Aorta (tissue), 5 donors: ENCODE measurements at regions not wholly inside any gene's neighbourhood (a gene's known extent, or its start where the extent isn't known, plus 50 kb on each side); places are given as distances from the start of the nearest gene placed in this dataset.

Source experiments
- ATAC-seq: fragments of 200-7000 bp; cut with Tn5 transposase; one replicate; pipeline ENCODE4 v1.9.1; 2022; ENCODE audit warnings: moderate library complexity; ENCODE audit not compliant: low FRiP score
- DNase-seq, 2 donors: peaks; one replicate each; pipeline ENCODE4 v3.0.0-alpha.2; 2020
- H3K27ac ChIP-seq, 2 donors: one replicate each; pipeline ENCODE4 v1.5.1; 2013; ENCODE audit warnings: low read length in 2 of 2, mild to moderate bottlenecking in 2 of 2, moderate library complexity in 2 of 2, control low read depth in 1 of 2, inconsistent platforms in 1 of 2, low read depth in 1 of 2
- H3K27me3 ChIP-seq, 2 donors: one replicate each; pipeline ENCODE4 v1.6.1; 2013; ENCODE audit warnings: control low read depth in 1 of 2, low read length in 1 of 2, mild to moderate bottlenecking in 1 of 2, moderate library complexity in 1 of 2; ENCODE audit not compliant: insufficient read depth in 2 of 2, control insufficient read depth in 1 of 2
- H3K36me3 ChIP-seq, 2 donors: one replicate each; pipeline ENCODE4 v1.6.1; 2013; ENCODE audit warnings: control low read depth in 1 of 2, low read length in 1 of 2, mild to moderate bottlenecking in 1 of 2; ENCODE audit not compliant: insufficient read depth in 2 of 2, control insufficient read depth in 1 of 2
- H3K4me1 ChIP-seq, 2 donors: one replicate each; pipeline ENCODE4 v1.6.1; 2013; ENCODE audit warnings: low read length in 2 of 2, control low read depth in 1 of 2, mild to moderate bottlenecking in 1 of 2, moderate library complexity in 1 of 2; ENCODE audit not compliant: insufficient read depth in 2 of 2, control insufficient read depth in 1 of 2
- H3K4me3 ChIP-seq, 2 donors: one replicate each; pipeline ENCODE4 v1.5.1; 2013; ENCODE audit warnings: low read length in 2 of 2, control low read depth in 1 of 2, mild to moderate bottlenecking in 1 of 2
- H3K9me3 ChIP-seq: one replicate; pipeline ENCODE4 v1.6.1; 2013; ENCODE audit warnings: mild to moderate bottlenecking, low read length; ENCODE audit not compliant: control insufficient read depth
- WGBS, 2 donors: extraction: QIAGEN DNeasy Blood & Tissue Kit; methylation state at CpG; one replicate each; pipeline ENCODE4 v1.1.7; 2013; 5-methylcytosine and 5-hydroxymethylcytosine counted together
- intact Hi-C, 2 donors: fragments of 100-400 bp; cut with DNase I; formaldehyde crosslinking; loops; one replicate each; pipeline versions ENCODE4 v1.14.2 to v1.15.0; 2022
- donor health status: healthy with polysubstance abuse.
- donor health status: Bipolar disorder and iron deficiency.
- donor health status: DM: no; HTN: no; CAD: no.
- donor health status: DM: no; HTN: no; CAD: no.
- donor health status: DM: yes; HTN: yes; CAD: no.

DNA sequence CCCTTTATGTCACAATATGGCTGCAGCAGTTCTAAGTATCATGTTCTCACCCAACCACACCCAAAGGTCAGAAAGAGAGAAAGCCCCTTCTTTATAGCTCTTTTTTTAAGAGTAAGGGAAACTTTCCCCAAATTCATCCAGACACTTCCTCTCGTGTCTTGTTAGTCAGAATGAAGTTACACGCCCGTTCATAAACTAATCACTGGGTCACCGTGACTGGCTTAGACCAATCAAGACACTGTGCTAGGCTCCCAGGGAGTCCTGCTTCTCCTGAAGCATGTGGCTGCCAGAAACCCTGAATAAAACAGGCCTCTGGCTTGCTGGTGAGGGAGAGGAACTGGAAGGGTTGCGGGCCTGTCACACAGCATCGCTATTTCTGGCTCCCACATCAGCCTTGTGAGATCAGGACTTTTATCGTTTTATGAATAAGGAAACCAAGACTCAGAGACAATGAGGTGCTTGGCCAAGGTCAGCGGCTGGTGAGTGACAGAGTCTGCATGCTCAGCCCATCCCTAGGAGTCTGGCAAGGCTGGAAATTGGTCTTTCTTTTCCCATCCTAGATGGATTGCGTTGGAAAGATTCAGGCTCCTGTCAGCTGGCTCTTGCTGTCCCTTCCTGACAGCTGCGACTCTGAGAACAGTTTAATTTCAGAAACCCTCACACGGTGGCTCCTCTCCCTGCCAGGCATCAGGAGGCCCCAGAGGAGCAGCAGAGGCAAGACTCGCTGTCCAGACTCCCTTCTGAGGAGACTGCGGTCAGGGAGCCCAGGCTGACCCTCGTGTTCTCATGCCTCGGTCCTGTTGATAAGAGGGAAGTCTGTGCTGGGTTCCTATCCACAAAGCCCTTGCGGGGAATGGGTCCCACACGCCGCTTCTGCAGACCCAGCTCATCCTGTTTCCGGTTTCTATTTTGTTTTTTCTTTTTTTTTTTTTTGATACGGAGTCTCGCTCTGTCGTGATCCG lies 104.5 kb upstream of the TAF1B start:
- DNase-seq (peak in 1 of 2 donors; percentile 58), ATAC-seq (peak; percentile 53)
- H3K4me1 ChIP-seq, result peaks cover 0 to 2% of the 10 kb centered on the region in 2 donors
- WGBS, 2 donors, result 38 to 50% methylated on average over 23 of the region's 23 CpGs
- no peaks in the 10 kb centered on the region for H3K36me3 ChIP-seq
- no peak overlapping the region for H3K27ac ChIP-seq
- H3K4me3 ChIP-seq, result no peak overlapping the region
- peaks cover 1% of the 10 kb centered on the region for H3K9me3 ChIP-seq
- no peaks in the 10 kb centered on the region for H3K27me3 ChIP-seq
- intact Hi-C loops, result no loop called here

GRCh38 chr2:9739531-9739964 lies 103.7 kb upstream of the TAF1B start:
- no peak overlapping the region for H3K27ac ChIP-seq
- intact Hi-C loops, result no loop called here
- 15 to 38% methylated on average over 23 of the region's 23 CpGs for WGBS, 2 donors
- peaks cover 0 to 2% of the 10 kb centered on the region in 2 donors for H3K4me1 ChIP-seq
- H3K9me3 ChIP-seq, result peaks cover 1% of the 10 kb centered on the region
- ATAC-seq, result peak; percentile 68
- DNase-seq, result peak; percentile 80 to 89
- H3K4me3 ChIP-seq, result no peak overlapping the region
- H3K36me3 ChIP-seq, result no peaks in the 10 kb centered on the region
- H3K27me3 ChIP-seq, result no peaks in the 10 kb centered on the region

- Histone ChIP-seq H3K36me3 (no peaks in the 10 kb centered on the region), H3K27ac (no peak overlapping the region), H3K4me3 (no peak overlapping the region), H3K27me3 (no peaks in the 10 kb centered on the region), H3K4me1 (peaks cover 0 to 2% of the 10 kb centered on the region in 2 donors), H3K9me3 (no peaks in the 10 kb centered on the region)
- intact Hi-C loops, result no loop called here
- ATAC-seq (no peak), DNase-seq (no peak)
- WGBS, 2 donors, result 63 to 72% methylated on average over 6 of the region's 6 CpGs
Observed at GRCh38 chr2:9740382-9741073, 102.7 kb upstream of the TAF1B start.

DNA sequence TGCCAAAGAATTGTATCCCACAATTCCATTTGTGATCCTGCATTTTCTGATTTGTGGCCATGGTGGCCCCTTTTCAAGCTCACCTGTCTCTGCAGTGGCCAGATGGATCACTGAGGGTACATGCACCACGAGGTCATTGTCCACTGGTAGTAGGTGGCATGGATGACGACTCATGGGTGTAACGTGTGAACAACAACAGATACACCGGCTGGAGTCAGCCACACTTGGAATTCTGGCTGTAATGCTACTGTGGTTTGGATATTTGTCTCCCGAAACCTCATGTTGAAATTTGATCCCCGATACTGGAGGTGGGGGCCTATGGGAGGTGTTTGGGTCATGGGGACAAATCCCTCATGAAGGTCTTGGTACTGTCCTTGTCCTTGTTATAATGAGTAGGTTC lies 102.2 kb upstream of the TAF1B start:
- Histone ChIP-seq H3K27ac (no peak overlapping the region), H3K36me3 (no peaks in the 10 kb centered on the region), H3K27me3 (no peaks in the 10 kb centered on the region), H3K4me1 (peaks cover 0 to 2% of the 10 kb centered on the region in 2 donors), H3K9me3 (no peaks in the 10 kb centered on the region), H3K4me3 (no peak overlapping the region)
- 85 to 91% methylated on average over 6 of the region's 6 CpGs for WGBS, 2 donors
- intact Hi-C loops, result no loop called here
- ATAC-seq (no peak), DNase-seq (no peak)

- intact Hi-C loops, result no loop called here
Observed at GRCh38 chr2:9742601-9743000, 100.7 kb upstream of the TAF1B start.

DNA sequence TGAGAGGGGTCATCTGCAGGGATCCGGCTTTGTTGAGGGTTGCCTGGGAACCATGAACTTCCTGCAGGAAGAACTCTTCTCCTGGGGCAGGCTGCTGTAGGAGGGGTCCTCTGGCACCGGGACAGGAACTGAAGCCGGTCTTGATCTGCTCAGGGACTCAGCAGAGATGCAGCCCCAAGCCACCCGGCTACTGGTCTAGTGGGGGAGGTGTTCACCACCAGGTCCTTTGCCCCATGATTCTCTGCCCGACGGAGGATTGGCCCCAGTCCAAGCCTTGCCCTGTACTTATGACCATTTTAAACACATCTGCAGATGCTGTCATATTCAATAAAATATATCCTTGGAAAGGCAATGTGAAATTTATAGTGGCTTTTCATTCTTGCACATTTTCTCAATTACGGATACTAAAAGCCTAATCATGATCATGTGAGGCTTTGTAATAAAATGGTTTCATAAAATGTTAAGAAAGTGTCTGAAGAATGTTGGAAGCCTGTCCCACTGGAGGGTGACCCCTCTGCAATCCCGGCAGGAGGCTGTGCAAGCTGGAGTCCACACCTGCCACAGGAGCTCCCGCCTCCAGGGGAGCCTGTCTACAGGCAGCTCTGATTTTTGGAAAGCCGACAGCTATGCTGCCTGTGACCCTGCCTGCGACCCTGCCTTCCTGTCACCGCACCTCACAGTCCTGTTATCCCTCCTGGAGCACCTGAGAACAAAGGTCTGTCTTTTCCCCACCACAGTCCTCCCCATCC lies 98.8 kb upstream of the TAF1B start:
- Histone ChIP-seq H3K27me3 (no peaks in the 10 kb centered on the region), H3K27ac (no peak overlapping the region), H3K4me3 (no peak overlapping the region), H3K9me3 (no peaks in the 10 kb centered on the region), H3K36me3 (no peaks in the 10 kb centered on the region), H3K4me1 (no peaks in the 10 kb centered on the region)
- ATAC-seq (no peak), DNase-seq (no peak)
- WGBS, 2 donors, result 71 to 72% methylated on average over 12 of the region's 12 CpGs
- intact Hi-C loops, result no loop called here

More at GRCh38 chr2:9742601-9743000, 100.7 kb upstream of the TAF1B start:
- DNase-seq (no peak), ATAC-seq (no peak)
- Histone ChIP-seq H3K9me3 (no peaks in the 10 kb centered on the region), H3K27me3 (no peaks in the 10 kb centered on the region), H3K4me1 (peaks cover 0 to 2% of the 10 kb centered on the region in 2 donors), H3K27ac (no peak overlapping the region), H3K4me3 (no peak overlapping the region), H3K36me3 (no peaks in the 10 kb centered on the region)
- 69 to 80% methylated on average over 5 of the region's 5 CpGs for whole genome bisulfite sequencing, 2 donors

DNA sequence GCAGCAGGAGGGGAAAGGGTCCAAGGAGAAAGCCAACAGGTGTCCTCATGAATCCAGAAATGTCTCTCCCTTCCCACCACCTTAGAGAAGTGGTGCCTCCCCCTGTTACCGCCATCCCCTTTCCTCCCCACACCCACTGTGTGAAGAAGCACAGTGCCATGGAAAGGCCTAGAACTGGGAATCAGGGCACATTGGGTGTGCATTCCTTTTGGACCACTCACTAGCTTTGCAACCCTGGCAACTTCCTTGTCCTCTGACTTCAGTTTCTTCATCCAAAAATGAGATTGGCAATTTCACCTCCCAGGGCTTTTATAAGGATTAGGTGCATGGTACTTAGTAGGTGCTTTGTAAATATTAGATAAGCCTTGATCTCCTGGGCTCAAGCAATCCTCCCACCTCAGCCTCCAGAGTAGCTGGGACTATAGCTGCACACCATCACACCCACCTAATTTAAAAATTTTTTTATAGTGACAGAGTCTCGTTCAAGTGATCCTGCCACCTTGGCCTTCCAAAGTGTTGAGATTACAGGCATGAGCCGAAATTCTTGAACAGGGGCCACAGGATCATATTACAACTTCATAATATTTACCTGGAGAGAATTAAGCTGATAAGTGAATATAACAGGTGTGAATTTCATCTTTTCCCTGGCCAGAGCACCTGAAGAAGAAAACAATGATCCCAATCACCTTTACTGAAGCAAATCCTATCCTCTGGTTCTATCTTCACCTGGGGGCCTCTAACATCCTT lies 97.9 kb upstream of the TAF1B start:
- no peak overlapping the region for H3K27ac ChIP-seq
- no peaks in the 10 kb centered on the region for H3K9me3 ChIP-seq
- H3K27me3 ChIP-seq, result no peaks in the 10 kb centered on the region
- H3K4me1 ChIP-seq, result no peaks in the 10 kb centered on the region
- no peak for ATAC-seq
- H3K4me3 ChIP-seq, result no peak overlapping the region
- intact Hi-C loops, result no loop called here
- no peaks in the 10 kb centered on the region for H3K36me3 ChIP-seq
- 57 to 74% methylated on average over 3 of the region's 3 CpGs for WGBS, 2 donors
- DNase-seq, result no peak

DNA sequence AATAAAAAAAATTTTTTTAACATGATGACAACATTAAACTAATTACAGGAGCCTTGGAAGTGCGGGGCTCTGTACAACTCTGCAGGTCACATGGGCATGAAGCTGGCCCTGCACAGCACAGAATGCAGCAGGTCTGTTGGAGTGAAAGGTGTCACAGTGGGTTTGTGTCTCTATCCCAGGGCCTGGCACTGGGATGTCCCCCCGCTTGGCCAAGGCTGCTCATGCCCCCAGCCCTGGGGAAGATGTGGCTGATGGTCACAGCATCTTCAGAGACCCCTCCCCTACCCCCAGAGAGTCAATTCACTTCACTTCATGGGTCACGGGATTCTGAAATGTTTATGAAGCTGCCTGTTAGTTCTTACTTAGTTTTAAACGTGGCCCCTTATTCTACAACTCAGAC lies 95.9 kb upstream of the TAF1B start:
- no peaks in the 10 kb centered on the region for H3K36me3 ChIP-seq
- WGBS, 2 donors, result 66 to 86% methylated on average over 4 of the region's 4 CpGs
- intact Hi-C loops, result no loop called here
- H3K4me3 ChIP-seq, result no peak overlapping the region
- no peaks in the 10 kb centered on the region for H3K9me3 ChIP-seq
- DNase-seq (no peak), ATAC-seq (no peak)
- H3K27ac ChIP-seq, result no peak overlapping the region
- no peaks in the 10 kb centered on the region for H3K4me1 ChIP-seq
- H3K27me3 ChIP-seq, result no peaks in the 10 kb centered on the region
